Activated CD4-positive, alpha-beta T cell treated with anti-CD3 and anti-CD28 coated beads, Interleukin-2, amount 50 U/mL, for 4 hours (primary cell): ENCODE measurements at regions not wholly inside any gene's neighbourhood (a gene's known extent, or its start where the extent isn't known, plus 50 kb on each side); places are given as distances from the start of the nearest gene placed in this dataset.

ENCODE experiments used
- DNase-seq, 2 experiments: peaks; one replicate each; pipeline ENCODE4 v3.0.0-alpha.2; 2020

- no peak for DNase-seq
Measured at GRCh38 chr11:11076276-11076675, 218.4 kb upstream of the ZBED5 start.

GRCh38 chr11:11075515-11076171 is 217.8 kb upstream of the ZBED5 start:
- DNase-seq, result no peak

DNA sequence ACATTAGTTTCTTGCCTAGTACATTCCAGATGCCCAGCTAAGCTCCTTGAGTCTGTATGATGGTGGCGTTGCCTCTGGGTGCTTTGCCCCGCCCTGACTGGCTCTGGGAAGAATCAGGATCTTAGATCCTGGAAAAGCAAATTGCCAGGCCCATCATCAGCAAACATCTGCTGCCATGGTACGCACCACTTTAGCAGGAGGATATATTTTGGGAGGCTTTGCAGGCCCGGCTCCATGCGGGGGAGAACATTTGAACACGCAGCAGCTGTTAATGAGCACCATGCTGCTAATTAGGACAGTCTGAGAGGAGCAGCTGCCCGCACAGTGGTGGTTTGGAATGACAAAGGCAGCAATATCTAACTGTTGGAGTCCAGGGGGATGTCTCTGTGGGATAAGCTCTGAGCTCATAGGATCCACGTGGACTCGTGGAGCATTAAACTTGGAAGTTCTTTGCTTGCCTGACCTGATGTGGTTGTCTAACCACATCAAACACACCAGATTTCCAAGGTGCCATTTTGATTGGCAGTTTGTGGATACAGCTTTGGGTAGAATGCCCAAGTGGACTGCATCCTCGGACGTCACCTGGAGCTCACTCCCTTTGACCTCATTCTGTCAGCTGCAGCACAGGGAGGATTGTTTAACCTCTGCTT is 217.0 kb upstream of the ZBED5 start:
- no peak for DNase-seq

DNA sequence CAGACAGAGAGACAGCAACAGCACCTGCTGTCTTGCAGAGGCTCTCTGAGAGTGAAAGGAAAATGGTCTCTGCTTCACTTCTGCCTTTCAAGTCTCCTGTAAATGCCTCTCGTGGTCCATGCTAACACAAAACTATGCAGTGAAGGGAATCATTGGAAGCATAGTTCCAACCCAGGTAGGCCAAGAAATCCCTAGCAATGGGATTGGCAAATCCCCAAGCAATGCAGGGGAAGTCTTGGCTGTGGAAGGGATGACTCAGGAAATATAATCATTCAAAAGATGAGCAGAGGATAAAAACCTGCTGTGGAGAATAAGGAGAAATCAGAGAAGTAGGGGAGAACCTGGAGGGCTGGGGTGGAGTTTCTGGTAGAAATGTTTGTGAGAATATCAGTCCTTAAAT is 216.1 kb upstream of the ZBED5 start:
- no peak for DNase-seq

DNA sequence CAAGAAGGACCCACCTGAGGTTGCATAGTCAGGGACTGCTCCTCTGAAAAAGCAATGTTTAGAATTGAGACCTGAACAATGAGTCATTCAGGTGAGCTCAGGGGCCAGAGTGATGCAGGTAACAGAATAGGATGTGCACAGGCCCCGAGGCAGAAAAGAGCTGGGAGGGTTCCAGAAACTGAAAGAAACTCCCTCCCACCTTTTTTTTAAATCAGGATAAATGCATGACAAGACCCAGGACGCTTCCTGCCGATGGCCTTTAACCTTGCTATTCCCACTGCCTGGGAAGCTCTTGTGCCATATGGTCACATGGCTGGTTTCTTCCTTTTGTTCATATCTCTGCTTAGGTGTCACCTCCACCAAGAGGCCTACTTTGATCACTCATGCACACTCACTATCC is 214.2 kb upstream of the ZBED5 start:
- DNase-seq, result no peak

DNA sequence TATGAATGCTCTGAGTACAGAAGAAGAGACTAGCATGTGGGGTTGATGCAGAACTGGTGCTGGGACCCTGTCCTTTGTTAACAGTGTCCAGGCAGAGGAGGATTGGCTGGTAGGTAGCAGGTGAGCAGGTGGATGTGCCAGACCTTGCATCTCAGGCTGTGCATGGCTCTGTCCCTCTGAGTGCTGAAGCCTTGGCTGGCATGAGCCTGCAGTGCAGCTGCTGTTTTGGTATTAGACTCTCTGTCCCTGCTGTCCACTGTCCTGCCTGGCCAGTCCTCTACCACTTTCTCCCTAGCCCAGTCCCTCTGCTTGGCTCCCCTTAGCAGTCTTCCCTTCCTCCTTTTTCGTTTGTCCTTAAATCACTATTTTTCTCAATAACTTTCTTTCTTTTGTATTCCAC is 213.6 kb upstream of the ZBED5 start:
- DNase-seq, result no peak

DNA sequence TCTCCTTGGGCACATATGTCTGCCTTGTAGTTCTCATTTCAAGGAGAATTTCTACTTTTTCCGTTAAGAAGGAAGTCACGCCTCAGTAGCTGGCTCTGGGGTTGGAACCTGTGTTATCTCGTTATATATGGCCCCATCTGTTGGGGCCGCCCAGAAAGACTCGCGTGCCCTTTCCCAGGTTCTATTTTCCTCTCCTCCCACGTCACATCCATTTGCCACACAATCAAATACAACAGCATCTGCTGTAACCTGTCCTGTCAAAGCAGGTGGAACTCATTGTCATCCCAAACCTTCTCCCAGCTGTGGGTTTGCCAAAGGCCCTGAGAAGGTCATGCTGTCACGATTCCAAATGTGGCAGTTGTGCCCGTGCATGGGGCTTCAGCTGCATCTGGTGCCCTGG is 213.1 kb upstream of the ZBED5 start:
- DNase-seq, result no peak

DNA sequence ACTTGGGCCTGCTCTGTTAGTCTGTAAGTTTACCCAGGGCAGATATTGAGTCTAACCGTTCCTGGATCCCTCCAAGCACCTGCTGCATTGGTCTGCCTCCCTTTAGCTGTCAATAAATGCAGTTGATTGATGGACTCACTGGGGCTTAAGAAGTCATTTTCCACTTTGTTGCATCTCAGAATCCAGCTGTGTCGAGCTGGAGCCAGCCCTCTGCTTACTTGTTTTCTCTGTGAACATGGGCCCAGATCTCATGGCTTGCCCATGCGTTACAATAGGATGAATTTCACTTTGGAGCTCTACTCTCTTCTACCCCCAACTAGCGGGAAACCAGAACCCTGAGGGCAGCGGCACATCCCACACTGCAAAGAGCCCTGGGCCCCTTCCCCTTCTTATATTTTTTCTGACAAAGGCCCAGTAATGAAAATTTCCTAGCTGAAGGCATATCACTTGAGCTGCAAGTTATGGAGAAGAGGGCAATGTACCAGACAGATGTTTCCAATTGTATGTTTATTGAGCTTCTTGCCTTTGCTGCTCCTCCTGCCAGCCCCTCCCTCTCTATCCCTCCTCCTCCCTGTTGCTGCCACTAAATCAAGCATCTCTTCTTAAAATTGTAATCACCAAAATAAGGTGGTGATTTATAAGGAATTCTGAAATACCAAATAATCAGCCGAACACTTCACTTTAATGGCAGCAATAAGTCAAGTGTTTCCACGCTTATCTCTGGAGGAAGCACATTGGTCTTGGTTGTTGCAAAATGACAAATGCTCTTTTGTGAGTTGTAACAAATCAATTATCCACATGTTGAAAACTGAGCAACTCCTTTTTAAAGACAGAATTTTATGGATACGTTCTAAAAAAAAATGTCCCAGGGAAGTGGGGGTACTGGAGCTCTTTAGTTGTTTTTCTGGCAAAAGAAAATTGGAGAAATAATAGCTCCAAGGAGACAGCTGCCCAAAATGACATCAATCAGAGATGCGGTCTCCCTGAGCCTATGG is 212.3 kb upstream of the ZBED5 start:
- no peak for DNase-seq

DNA sequence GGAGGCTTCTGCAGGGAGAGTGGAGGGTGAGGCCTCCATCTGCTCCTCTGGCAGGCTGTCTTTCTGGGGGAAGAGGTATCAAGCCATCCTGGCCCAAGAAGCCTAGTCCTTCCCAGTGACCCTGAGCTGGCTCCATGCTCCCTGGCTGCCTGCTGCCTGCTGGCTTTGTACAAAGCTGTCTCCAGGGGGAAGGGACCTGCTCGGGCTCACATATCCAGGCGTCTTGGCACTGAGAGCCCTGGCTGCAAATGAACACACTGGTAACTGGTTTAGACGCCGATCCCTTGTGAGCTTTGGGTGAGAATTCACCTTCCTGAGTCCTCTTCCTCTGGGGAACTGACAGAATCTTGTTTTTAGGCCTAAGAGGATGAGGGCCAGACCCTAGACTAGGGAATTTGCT is 210.3 kb upstream of the ZBED5 start:
- no peak for DNase-seq

DNA sequence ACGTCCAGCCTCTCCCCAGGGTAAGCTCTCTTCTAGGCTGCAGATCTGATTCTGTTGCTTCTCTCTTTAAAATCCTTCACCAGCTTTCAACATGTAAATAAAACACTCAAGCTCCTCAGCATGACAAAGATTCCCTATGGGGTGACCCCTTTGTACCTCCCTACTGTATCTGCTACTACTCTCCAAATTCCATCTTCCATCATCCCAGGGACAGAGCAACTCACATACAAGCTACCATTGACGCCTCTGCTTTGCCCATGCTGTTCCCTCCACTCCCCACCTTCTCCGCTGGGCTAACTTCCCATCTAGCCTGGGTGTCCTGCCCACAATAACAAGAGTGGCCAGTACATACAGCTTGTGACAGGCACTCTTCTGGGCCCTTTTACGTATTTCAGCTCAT is 207.5 kb upstream of the ZBED5 start:
- DNase-seq, result no peak

DNA sequence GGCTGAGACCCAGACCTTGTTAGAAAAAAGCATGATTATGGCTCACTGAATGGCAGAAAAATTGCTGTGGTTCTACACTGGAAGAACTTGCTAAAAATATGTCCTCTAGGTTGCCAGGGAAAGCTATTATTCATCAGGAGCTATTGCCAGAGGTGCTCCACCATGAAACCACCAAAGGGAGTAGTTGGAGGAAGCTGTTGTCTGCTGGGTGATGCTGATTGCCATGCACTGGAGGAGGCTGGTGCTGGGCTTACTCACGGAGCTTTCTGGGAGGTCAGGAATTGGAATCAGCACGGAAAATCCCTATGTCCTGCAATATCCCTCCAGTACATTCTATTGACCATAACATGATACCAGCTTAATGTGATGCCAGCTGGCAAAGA is 199.6 kb upstream of the ZBED5 start:
- no peak for DNase-seq

GRCh38 chr11:11056749-11057471 is 199.1 kb upstream of the ZBED5 start:
- DNase-seq, result no peak

GRCh38 chr11:11056316-11056715 is 198.5 kb upstream of the ZBED5 start:
- no peak for DNase-seq

- DNase-seq, result no peak
Measured at GRCh38 chr11:11047851-11048610, 190.2 kb upstream of the ZBED5 start.

- DNase-seq, result no peak
Measured at GRCh38 chr11:11046781-11047180, 188.9 kb upstream of the ZBED5 start.

- DNase-seq, result no peak
Measured at GRCh38 chr11:11045156-11045930, 187.5 kb upstream of the ZBED5 start.

GRCh38 chr11:11044137-11044855 is 186.4 kb upstream of the ZBED5 start:
- no peak for DNase-seq

DNA sequence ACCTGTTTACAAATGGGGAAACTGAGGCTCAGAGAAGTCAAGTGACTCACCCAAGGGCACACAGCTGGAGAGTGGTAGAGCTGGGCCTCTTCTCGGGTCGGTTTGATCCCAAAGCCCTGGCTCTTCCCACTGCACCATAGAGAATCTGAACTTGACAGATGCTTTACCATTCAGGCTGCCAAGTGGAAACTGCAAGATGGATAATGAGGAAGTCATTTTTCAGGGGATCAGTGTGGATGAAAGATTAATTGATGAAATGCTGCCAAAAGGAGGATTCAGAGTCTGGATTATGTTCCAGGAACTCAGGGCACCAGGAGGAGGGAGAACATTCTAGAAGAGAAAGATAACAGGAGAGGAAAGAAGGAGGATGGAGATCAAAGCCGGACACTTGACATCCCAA is 185.9 kb upstream of the ZBED5 start:
- DNase-seq, result no peak

GRCh38 chr11:11039208-11039965 is 181.5 kb upstream of the ZBED5 start:
- DNase-seq, result no peak

DNA sequence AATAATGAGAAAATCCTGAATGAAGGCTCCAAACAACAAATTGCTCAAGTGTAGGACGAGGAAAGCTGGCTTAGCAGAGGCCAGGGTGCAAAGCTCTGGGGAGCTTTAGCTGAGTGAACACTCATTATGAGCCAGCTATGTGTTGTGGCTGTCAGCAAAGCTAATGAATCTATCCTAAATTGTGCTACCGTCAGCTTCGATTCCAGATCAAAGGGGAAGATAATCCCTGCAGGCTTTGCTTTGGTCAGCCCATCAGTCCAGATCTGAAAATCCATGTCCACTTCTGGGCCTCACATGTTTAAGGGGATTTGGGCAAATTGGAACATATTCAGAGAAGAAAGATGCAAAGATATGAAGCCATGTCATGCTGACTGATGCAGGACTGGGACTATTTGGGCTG is 180.9 kb upstream of the ZBED5 start:
- DNase-seq, result no peak
